NCI-H2227 (cell line): ENCODE measurements at regions not wholly inside any gene's neighbourhood (a gene's known extent, or its start where the extent isn't known, plus 50 kb on each side); places are given as distances from the start of the nearest gene placed in this dataset.
"Not testable (repeated sequence)": the region's sequence is repeated elsewhere in the genome, so short reads cannot be mapped to it uniquely, and the experiment has no call there.

Source experiments
- DNase-seq: peaks from one replicate; lab custom pipeline; 2025; ENCODE audit not compliant: unreplicated experiment; lab: John Stamatoyannopoulos, UW

GRCh38 chr4:148883891-148884290 is 441.7 kb upstream of the NR3C2 start:
- no peak for DNase-seq

DNA sequence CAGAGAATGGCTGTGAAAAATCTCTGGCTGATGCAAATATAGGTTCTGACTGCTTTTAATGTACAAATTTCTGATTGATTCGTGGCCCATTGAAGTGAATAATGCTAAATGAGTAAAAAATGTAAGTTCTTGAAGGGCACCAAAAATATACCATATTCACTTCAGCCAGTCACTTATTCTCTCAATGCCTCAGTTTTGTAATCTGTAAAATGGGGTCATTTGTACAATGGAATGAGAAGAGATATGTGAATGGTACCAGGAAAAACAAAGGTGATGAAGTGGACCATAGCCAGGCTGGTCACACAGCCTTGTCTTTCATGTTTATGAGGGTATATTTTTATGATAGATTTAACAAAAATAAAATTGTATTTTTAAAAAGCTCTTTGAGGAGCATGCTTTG is 441.2 kb upstream of the NR3C2 start:
- no peak for DNase-seq

DNA sequence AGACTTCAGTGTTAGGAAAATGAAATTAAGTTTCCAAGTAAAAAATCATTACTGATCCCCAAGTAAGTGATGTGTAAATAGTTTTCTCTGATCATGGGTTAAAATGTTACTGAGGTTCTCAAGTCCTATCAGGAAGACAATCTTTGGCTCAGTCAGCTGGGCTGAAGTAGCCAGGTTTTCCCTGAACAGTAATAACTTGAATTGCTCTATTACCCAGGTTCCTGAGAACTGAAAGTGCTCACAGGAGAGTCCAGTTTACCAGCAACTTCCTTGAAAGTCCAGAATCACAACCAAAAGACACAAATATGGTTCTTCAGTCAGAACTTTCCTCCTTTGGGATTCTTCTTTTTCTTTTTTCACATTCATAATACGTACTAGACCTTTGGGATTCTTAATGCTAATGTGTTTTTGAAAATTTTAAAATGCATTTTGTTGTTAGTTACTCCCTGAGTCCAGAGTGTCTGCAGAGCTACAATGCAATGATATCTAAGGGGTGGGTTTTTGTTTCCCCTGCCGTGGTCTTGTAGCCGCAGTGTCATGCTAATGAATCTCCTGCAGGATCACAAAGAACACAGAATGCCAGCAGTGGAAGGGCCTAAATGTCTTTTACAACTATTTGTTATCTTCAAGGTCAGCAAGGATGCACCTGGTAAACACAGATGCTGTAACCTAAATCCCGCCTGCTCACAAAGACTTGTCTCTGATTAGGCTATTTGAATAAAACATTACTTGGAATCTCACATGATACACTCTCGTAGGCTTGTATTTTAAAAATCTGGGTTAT is 439.8 kb upstream of the NR3C2 start:
- DNase-seq = no peak

- DNase-seq = no peak
Measured at GRCh38 chr4:148874331-148874730, 432.1 kb upstream of the NR3C2 start.

DNA sequence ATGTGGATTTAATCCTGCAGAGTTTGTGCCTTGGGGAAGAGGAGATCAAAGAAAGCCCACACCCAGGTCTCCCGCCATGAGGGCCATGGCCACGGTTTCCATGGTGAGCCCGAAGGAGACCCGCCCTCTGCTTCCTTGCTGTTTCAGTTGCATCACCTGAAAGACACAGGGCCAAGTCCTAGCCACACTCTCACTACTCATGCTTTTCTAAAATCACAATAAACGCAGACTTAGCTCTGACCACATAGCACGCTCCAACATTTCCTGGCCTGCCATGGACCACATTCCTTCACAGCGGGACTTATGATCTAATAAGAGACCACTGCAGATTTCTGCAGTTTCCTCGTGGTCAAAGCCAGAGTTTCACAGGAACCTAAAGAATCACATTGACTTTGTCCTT is 426.0 kb upstream of the NR3C2 start:
- no peak for DNase-seq

GRCh38 chr4:148866666-148867065 is 424.5 kb upstream of the NR3C2 start:
- no peak for DNase-seq

DNA sequence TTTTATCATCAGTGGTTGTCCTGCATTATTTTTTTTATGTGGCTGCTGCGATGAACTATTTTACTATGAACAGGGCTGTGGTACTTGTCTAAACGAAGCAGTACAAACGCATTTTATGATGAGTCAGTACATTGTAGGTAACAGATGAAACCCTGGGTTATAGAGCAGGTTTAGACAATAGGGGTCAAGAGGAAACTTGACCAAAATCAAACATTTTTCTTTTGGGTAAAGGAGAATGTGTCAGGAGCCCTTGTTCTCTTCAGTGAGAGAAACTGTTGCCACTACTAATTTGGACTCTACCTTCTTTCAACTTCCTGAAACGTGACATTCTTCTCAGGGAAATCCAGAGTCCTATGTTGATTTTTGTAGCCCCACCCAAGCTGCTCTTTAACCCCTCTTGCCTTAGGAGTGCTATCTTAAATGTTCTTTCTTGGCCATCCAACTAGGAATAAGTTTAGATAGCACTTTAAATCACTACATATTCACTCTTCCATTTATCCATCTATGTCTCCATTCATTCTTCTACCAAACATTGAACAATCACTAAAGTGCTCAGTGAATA is 415.8 kb upstream of the NR3C2 start:
- DNase-seq = no peak

DNA sequence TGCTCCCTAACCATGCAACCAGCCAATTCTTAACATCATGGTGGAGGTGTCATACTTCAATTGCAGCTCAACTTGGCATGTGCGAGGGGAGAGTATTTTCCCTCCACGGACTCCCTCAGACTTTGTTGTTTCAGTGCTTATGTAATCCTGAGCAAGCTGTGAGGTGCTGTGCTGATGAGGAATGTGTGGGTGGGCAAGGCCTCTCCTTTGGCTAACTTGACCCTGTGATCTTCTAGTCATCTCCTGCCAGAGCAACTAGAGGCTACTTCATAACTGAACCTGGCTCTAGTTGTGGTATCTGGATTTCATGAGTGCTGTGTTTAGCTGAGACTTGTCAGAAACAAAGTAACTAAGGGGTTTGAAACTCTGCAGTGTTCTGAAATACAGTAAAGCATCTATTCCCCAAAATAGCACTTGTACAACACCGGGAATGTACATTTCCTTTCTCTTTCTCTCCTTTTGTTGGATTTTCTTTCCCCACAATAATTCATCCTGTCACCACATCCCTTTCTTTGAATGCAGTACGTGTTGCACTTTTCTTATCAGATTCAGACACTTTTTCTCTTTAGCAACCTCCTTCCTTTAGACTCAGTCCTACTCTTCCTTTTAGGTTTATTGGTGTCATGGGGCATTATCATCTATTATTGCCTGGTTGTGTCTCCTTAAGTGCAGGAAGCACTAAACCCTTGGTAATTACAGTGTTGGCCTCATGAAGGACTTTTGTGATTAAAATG is 415.2 kb upstream of the NR3C2 start:
- no peak for DNase-seq

DNA sequence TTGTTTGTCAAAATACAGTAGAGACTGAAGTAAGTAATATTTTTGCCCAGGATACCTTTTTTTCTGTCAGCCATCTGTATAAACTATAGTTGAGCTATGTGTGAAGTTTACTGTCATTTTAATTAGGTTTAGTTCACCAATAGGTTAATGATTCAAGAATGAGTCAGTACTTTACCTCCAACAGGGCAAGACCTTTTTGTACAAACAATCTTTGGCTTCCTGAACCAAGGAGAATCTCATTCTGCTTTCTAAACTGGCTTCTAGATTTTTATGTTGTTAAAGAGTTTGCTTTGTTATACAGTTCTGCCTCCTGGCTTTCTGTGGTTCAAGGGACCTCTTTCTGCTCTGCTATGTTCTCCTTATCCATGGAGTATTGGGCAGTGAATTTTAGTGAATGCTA is 412.0 kb upstream of the NR3C2 start:
- DNase-seq = no peak

DNA sequence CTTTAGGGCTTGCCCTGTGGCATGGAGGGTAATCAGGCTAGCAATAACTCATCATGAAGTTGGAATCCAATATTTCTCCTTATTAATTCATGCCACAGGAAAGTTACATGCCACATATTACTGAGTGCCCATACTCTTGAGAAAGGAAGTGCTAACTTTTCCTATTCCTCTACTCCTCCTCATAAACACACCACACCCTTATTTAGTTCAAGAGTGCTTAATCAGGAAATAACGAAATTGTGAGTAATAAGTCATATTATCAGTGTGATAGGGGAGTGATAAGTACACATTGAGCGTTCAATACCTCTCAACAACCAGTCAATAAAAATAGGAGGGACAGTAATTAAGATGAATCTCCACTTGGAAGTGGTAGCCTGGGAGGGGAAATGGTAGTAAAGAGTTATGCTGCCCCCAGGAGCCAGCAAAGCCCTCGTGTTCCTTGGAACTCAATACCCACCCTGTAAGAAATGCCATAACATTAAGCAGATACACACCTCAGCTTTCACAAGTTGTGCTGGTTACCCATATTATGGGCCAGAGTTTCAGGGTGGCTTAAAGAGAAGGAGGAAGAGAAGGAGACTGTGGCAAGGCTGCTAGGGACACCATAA is 410.0 kb upstream of the NR3C2 start:
- DNase-seq = no peak

GRCh38 chr4:148850257-148850995 is 408.2 kb upstream of the NR3C2 start:
- no peak for DNase-seq

DNA sequence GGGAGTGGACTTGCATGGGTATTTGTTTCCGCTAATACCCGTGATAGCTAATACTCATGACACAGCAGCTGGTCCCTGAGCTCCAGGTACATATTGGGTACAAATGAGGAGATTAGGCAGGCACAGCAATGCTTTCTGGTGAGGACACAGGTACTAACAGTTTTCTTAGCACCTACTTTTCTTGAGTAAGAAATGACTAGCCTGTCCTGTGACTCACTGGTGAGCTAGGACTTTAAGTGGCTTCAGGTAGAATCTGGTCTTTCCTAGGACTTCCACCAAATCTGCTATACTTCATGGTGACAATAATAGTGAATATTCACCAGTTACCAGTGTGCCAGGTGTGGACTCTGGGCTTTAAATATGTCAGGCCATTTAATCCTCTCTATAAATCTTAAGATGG is 407.4 kb upstream of the NR3C2 start:
- no peak for DNase-seq

DNA sequence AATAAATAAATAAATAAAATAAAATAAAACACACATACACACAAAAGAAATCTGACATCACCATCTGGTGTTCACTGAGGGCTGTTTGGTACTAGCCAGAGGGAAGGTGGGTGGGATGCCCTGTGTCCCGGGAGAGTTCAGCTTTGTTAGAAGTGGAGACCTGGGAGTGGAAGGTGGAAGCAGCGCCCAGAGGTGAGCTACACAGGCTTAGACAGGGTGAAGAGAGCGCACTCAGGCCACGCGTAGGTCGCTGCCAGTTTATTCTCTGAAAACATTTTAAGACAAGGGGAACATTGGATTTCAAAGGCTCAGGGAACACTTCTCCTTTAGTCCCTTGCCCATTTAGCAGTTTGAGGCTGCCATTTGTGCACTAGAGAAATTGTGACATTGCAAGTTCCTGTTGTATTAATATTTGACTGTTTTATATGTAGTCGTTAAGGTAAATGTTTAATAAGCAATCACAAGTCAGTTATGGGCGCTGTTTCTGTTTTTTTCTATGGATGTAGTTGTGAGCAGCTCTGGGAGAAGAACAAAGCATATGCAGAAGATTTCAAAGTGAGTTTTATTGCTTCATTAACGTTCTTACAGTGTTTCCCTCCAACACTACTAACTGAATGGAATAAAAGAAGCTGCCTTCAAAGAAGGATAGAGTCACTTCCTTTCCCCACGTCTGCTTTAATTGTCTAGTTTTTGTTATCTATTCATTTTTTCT is 405.5 kb upstream of the NR3C2 start:
- no peak for DNase-seq

DNA sequence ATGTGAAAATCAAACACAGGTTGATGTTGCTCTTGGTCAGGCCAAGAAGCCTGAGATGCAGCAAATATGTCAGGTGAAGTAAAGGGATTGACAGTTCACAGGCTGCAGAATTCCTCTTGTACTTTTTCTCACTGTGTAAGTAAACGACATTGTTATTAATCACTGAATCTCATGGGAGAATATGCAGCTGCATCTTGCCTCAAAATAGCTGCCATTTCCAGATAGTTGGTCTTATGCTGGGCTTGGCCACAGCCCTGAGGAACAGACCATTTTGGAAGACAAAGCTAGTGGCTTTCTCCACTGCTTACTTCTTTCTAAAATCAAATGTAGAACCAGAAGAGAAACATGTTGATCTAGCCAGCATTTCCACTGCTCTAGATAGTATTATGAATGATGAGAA is 403.4 kb upstream of the NR3C2 start:
- no peak for DNase-seq

DNA sequence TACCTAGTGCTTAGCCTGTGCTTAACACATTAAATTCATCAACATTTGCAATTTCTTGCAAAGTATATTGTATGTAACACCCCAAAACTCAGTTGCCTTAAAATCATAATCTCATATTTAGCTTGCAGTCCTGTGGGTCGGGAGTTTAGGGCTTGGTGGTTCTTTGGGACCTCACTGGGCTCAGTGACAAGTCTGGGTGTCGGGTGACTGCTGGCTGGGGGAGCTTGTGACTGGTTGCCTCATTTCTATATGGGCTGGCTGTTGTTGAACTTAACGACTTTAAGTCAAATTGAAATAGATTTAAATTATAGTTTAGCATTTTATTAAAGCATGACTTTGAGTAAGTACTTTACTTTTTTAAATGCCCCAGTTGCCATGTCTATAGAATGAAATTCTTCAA is 401.4 kb upstream of the NR3C2 start:
- no peak for DNase-seq

DNA sequence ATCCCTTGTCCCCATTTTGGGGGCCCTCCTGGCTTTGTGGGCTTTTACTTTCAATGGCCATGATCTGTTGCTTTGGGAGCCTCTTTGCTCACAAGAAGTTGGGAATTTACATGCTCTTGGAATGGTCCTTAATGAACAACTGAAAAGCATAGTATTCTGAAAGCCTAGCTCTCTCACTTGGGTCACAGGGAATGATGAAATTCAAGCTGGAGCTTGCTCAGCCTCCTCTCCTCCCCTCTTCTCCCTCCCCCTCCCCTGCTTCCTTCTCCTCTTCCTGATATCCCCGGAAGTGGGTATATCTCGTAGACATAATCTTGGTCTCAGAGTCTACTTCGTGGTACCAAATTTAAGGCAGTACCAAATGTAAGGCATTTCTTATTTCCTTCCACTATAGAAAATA is 400.6 kb upstream of the NR3C2 start:
- no peak for DNase-seq

- DNase-seq = not testable (repeated sequence)
Measured at GRCh38 chr4:148837571-148837970, 395.4 kb upstream of the NR3C2 start.

- no peak for DNase-seq
Measured at GRCh38 chr4:148834804-148835631, 392.8 kb upstream of the NR3C2 start.

GRCh38 chr4:148831945-148832344 is 389.7 kb upstream of the NR3C2 start:
- DNase-seq = no peak

- DNase-seq = no peak
Measured at GRCh38 chr4:148828291-148828690, 386.1 kb upstream of the NR3C2 start.
